ENCODE measurements at regions not wholly inside any gene's neighbourhood (a gene's known extent, or its start where the extent isn't known, plus 50 kb on each side); places are given as distances from the start of the nearest gene placed in this dataset.

DNA sequence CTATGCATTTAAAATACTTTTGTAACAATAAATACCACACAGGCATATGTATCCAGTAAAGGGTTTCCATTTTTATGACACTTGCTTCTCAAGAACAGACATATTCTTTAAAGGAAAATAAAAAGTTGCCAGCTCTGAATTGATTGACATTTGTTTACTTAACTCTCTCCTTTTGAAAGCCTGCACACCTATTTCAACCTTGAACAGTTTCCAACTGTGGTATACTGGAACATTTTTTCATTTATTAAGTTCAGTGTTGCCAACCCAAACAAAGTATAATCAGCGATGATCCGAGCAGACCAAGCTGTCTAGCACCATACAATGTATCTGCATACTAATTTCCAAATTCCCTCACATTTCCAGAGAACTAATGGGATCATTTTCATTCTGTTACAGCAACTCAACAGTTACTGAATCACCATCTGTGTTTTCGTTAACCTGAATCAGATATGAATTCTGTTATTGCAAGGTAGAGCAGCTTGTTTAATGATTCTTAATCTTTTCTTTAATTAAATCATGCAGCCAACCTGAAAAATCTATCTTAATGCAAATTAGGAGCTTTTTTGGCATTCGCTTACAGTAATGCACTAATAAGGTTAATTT lies 725.5 kb upstream of the ZEB2 start:
- no peak for DNase-seq (ENCODE audit: low read depth, low spot score)

DNA sequence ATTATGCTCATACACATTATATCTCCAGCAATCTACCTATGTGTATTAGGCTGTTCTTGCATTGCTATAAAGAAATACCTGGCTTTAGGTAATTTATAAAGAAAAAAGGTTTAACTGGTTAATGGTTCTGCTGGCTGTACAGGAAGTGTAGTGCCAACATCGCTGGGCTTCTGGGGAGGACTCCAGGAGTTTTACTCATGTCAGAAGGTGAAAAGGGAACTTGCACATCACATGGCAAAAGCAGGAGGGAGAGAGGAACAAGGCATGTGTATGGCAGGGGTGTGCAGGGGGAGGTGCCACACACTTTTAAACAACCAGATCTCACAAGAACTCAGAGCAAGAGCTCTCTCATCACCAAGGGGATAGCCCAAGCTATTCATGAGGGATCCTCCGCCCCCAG lies 715.4 kb upstream of the ZEB2 start:
- DNase-seq (ENCODE audit: low read depth, low spot score): no peak

DNA sequence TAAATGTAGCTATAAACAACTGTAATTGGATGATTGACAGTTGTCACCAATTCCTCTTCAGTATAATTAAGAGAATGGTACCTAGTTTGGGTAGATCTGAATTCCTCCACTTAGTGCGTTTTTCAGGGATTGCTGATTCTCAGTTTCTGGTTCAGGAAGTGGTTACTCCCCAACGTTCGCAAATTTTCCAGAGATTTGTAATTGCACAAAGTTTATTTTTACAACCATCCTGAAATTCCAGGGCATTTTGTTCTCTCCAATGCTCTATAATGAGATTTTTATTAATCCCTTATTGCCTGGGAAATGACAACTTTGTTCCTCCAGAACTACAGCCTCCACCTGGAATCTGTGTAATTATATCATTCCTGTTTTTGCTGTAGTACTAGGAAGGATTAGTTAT lies 710.6 kb upstream of the ZEB2 start:
- no peak for DNase-seq (ENCODE audit: low read depth, low spot score)

DNA sequence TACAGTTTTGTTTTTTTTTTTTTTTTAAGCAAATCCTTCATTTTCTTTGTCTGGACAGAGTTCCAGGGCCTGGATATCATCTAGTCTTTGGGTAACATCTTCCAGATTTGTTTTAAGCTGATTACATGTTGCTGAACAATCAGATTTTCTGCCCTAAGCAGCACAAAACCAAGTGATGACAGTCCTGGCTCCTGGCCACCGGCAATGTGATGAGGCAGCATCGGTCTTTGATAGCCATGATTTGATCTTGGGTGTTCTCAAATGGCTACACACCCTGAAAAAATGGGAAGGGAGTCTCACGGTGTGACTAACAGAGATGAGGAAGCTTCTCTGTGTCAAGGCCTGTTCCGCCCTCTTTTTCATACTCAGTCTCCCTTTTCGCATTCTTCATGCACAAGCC lies 708.6 kb upstream of the ZEB2 start:
- no peak for DNase-seq (ENCODE audit: low read depth, low spot score)

- DNase-seq (ENCODE audit: low read depth, low spot score): no peak
Observed at GRCh38 chr2:145226901-145227300, 707.0 kb upstream of the ZEB2 start.

- DNase-seq (ENCODE audit: low read depth, low spot score): no peak
Observed at GRCh38 chr2:145221516-145221915, 701.6 kb upstream of the ZEB2 start.

DNA sequence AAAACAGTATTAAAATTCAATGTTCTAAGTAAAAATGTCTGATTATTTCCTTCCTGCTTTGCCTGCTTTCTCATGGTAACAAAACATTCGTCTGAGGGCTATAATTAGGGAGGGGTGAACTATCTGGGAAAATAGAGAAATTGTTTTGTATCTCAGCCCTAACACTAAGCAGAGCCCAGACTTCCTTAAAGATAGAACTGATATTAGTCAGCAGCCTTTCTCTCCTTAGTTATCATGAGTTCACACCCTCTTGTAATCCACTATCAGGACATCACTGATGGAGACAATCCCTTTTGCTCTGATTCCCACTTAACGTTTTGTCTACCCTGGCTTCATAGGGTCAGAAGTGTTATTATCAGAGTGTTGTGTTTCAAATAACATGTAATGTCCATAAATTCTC lies 701.1 kb upstream of the ZEB2 start:
- DNase-seq (ENCODE audit: low read depth, low spot score): no peak

GRCh38 chr2:145220496-145220895 lies 700.6 kb upstream of the ZEB2 start:
- no peak for DNase-seq (ENCODE audit: low read depth, low spot score)

DNA sequence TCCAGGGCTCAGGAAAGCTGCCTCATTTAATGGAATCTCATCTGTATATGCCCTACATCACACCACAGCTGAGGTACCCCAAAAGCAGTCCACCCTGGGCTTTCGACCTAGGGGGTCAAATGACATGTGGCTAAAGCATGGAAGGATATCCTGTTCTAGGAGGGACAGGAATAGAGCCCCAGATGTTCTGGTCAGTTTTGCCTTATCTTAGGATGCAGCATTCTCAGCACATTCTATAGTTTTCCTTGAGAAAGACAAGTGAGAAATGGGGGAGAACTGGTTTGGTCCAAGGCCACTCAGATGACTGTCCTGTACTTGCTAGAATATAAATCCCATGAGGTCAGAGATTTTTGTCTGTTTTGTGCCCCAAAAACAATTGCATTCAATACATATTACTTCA lies 688.0 kb upstream of the ZEB2 start:
- DNase-seq (ENCODE audit: low read depth, low spot score): no peak

DNA sequence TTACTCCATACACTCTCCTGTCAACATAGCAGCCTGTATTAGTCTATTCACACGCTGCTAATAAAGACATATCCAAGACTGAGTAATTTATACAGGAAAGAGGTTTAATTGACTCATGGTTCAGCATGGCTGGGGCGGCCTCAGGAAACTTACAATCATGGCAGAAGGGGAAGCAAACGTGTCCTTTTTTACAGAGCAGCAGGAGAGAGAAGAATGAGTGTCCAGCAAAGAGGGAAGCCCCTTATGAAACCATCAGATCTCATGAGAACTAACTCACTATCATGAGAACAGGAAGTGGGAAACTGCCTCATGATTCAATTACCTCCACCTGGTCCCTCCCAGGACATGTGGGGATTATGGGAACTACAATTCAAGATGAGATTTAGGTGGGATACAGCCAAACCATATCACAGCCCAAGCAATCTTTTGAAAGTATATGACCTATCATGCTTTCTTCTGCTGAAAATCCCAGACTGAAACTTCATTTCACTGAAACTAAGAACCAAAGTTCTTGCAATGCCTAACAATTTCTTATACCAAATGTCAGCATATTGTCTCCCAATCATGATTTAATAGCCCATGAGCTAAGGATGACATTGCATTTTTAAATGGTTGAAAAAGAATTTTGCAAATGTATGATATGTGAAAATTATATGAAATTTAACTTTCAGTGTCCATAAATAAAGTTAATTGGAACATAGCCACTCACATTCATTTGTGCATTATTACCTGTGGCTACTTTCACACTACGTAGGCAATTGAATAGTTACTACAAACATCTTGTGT lies 686.8 kb upstream of the ZEB2 start:
- DNase-seq (ENCODE audit: low read depth, low spot score): no peak

DNA sequence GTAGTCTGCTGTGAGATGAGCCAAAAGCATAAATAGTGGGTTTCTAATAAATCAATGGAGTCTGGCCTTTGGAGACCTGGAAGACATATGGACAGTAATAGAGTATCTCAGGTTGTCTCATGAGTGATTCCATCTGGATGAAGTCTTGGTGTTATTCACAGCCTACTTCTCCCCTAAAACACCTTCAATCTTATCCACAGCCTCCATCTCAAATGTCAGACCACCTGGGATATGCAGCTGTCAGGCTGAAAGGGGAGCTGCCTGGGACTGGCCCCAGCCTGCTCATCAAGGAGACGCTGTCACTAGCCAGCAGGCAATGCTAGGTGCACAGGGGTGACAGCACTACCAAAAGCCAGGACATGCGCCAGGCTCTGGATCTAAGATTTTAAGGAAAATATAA lies 684.0 kb upstream of the ZEB2 start:
- no peak for DNase-seq (ENCODE audit: low read depth, low spot score)

GRCh38 chr2:145199827-145200706 lies 680.1 kb upstream of the ZEB2 start:
- no peak for DNase-seq (ENCODE audit: low read depth, low spot score)

DNA sequence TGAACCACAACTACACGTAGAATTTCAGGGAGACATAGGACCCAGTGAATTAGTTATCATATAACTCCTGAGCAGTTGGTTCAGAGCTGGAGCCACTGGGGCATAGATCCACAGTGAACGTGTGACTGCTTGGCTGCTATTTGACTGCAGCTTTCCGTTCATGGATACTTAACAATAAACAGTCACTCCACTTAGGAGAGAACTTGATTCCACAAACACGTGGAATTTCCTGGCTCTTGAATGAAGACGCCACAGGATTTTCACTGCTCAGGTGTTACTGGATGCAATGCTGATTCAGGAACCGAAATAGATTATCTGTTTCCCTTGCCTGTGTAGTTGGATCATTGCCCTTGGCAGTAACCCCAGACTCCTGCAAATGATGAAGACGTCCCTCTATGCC lies 679.1 kb upstream of the ZEB2 start:
- no peak for DNase-seq (ENCODE audit: low read depth, low spot score)

DNA sequence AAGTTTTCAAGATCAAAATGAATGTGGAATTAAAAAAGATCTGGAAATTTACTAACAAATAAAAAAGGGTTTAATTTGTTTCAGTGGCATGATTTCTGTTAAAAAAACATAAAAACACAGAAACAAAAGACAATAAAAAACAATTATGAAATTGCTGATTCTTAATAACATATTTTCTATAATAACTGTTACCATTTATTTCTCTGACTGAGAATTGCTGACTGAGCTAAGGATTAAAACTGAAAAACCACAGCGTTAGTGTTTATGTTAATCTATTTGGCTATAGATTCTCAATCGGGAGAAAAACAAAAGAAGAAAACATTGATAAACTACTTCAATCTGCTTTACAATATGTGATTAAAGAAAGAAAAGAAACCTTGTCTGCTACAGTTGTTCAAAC lies 678.6 kb upstream of the ZEB2 start:
- no peak for DNase-seq (ENCODE audit: low read depth, low spot score)

DNA sequence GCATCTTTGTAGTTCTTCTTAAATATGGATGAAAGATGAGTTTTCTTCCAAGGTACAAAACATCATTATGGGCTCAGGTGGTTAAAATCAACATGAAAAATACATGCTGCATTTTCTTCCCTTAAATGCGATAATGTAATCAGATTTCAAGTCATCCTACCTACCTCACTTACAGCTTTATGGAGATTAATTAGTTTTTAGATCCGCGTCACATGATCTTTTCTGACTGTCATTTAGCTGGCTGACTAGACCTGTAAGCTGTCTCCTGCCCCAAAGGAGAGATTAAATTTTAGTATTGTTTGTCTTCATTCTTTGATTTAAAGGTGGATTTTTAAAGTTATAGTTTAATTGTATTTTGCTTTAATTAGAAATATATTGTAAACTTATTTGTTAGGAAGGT lies 678.0 kb upstream of the ZEB2 start:
- DNase-seq (ENCODE audit: low read depth, low spot score): no peak

- DNase-seq (ENCODE audit: low read depth, low spot score): no peak
Observed at GRCh38 chr2:145194673-145195072, 674.8 kb upstream of the ZEB2 start.

DNA sequence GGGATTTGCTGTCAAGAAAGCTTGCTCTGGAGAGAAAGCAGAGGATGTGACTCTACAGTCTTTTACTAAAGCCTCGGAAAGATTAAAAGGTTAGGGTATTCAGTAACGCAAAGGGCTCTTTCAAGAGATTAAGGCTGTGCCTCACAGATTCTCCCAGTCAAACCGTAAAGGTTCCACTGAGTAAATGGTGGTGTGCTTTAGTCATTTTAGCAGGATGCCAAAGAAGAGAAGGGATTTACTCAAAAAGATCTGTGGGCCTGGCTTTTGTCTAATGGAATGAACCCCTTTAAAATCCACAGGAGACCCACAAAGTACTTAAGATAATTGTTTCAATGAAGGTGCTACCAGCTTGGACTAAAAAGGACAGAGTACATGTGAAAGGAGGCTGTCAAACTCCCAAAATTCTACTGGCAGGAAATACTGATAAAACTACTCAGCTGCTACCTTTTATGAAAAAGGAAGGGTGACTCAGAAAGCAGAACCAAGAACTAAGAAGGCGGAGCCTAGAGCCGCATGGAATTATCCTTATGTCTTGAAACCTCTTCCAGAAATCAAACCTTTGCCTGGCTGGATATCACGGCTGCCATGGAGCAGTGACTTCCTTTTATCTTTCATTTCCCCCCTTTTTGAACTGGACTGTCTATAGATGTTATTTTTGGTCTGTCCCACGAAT lies 670.2 kb upstream of the ZEB2 start:
- DNase-seq (ENCODE audit: low read depth, low spot score): no peak

- no peak for DNase-seq (ENCODE audit: low read depth, low spot score)
Observed at GRCh38 chr2:145186303-145186702, 666.4 kb upstream of the ZEB2 start.

DNA sequence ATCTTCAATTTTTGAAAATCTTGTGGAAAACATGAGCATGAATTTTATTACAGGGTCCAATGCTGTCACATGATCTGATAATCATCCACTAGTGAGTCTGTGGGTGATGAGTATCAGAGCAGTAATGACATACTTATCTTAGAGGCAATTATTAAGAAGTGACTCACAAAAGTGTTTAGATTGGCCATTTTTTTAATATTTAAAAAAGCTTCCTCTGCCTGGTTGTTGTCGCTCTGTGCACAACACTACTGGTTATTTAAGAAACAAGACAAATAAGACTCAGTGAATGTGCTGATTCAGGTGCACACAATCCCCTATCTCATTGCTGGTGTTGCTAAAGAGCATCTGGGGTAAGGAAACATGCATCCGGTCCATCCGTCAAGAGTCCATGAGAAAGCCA lies 665.8 kb upstream of the ZEB2 start:
- no peak for DNase-seq (ENCODE audit: low read depth, low spot score)

DNA sequence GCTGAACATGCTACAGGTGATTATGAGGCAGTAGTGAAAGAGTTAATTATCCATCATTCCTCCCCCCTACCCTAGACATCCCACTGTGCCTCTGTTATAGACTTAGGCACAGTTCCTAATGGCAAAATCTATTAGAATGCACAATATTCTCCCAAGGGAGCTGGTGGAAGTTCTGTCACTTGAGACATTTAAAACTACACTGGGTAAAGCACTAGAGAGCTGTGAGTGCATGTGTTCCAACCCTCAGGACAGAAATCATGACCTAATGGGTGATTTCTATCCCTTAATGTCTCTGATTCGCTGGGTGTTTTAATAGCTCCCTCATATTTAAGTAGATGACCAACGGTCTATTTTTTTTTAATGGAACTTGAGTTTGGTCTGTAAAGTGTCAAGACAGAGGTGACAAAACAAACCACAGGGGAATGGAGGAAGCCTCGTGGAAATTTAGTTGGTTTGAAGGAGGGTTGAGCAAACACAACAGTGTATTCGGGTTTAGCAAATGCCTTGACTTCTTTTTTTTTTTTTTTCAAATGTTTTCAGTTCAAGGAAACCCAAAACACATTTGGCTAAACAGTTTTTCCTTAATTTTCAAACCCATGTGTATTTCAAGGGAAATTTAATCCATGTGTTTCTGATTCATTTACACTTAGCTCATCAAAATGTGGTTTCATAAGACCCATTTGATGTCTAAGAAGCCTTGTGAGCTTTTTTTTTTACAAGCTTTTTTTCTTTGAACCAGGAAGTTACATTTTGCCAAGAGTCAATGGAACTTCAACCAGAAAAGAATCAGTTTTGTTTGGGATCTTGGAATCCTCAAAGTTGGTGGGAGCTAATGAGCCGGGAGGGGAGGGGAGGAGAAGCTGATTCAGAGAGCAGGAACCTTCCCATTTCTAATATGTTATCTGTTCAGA lies 665.1 kb upstream of the ZEB2 start:
- DNase-seq (ENCODE audit: low read depth, low spot score): no peak

GRCh38 chr2:145169285-145169684 lies 649.4 kb upstream of the ZEB2 start:
- no peak for DNase-seq (ENCODE audit: low read depth, low spot score)
